OCI-LY3 (cell line): ENCODE measurements at regions not wholly inside any gene's neighbourhood (a gene's known extent, or its start where the extent isn't known, plus 50 kb on each side); places are given as distances from the start of the nearest gene placed in this dataset.
"Not testable (repeated sequence)": the region's sequence is repeated elsewhere in the genome, so short reads cannot be mapped to it uniquely, and the experiment has no call there.

Source experiments
- H2AFZ ChIP-seq: fragments of 200-600, 300-600 bp; shearing (Covaris generic); 2 replicates; pipeline ENCODE4 v1.6.0; 2014; ENCODE audit warnings: antibody characterized with exemption, low read depth, low read length
- H3K27ac ChIP-seq: fragments of 200-600, 300-600 bp; sonication (generic); 2 replicates; pipeline ENCODE4 v1.5.1; 2014; ENCODE audit warnings: mild to moderate bottlenecking, low read length, moderate library complexity, mixed read lengths
- H3K27me3 ChIP-seq: fragments of 200-600, 300-600 bp; sonication (generic); 2 replicates; pipeline ENCODE4 v1.6.1; 2014; ENCODE audit warnings: low read depth, low read length, mixed read lengths
- H3K36me3 ChIP-seq: fragments of 200-600, 300-600 bp; sonication (generic); replicated peaks from 2 replicates; pipeline ENCODE3; 2014; ENCODE audit warnings: low read depth, low read length, mixed read lengths
- H3K4me1 ChIP-seq: fragments of 300-600, 200-600 bp; sonication (generic); 2 replicates; pipeline ENCODE4 v1.6.1; 2014; ENCODE audit warnings: low read length, mixed read lengths
- H3K4me2 ChIP-seq: fragments of 200-600, 300-600 bp; sonication (generic); 2 replicates; pipeline ENCODE4 v1.6.1; 2014; ENCODE audit warnings: low read length, mixed read lengths
- H3K4me3 ChIP-seq: fragments of 300-600, 200-600 bp; sonication (generic); 2 replicates; pipeline ENCODE4 v1.5.1; 2014; ENCODE audit warnings: antibody characterized with exemption, mild to moderate bottlenecking, low read length, moderate library complexity
- H3K79me2 ChIP-seq: fragments of 300-600, 200-600 bp; shearing (Covaris generic); 2 replicates; pipeline ENCODE4 v1.6.1; 2014; ENCODE audit warnings: mild to moderate bottlenecking, low read length, mixed read lengths
- H3K9ac ChIP-seq: fragments of 300-600, 200-600 bp; shearing (Covaris generic); 2 replicates; pipeline ENCODE4 v1.6.0; 2014; ENCODE audit warnings: mild to moderate bottlenecking, low read length, moderate library complexity
- H3K9me3 ChIP-seq: fragments of 200-600, 300-600 bp; shearing (Covaris generic); 2 replicates; pipeline ENCODE4 v1.6.1; 2014; ENCODE audit warnings: low read length, mixed read lengths; ENCODE audit not compliant: insufficient read depth
- H4K20me1 ChIP-seq: fragments of 200-600, 300-600 bp; sonication (generic); 2 replicates; pipeline ENCODE4 v1.6.1; 2016; ENCODE audit warnings: low read length, mixed read lengths; ENCODE audit not compliant: insufficient read depth
- CTCF ChIP-seq: fragments of 200-600, 300-600 bp; sonication (generic); IDR thresholded peaks from 2 replicates; pipeline ENCODE4 v1.5.1; 2014; ENCODE audit warnings: antibody characterized with exemption, low read length, low read depth
- EZH2phosphoT487 ChIP-seq: fragments of 200-600 bp; shearing (Covaris generic); IDR thresholded peaks from 2 replicates; pipeline ENCODE4 v1.6.1; 2018; ENCODE audit warnings: antibody characterized with exemption, mixed run types, low read depth

GRCh38 chr5:67724412-67725135, 491.0 kb upstream of the PIK3R1 start:
- Histone ChIP-seq H3K4me1 (no peaks in the 10 kb centered on the region), H3K27me3 (no peaks in the 10 kb centered on the region), H3K27ac (no peak overlapping the region), H3K9me3 (no peaks in the 10 kb centered on the region), H3K9ac (no peak overlapping the region), H3K36me3 (no peaks in the 10 kb centered on the region), H3K4me2 (no peak overlapping the region), H2AFZ (no peak overlapping the region), H3K4me3 (no peak overlapping the region), H3K79me2 (no peaks in the 10 kb centered on the region), H4K20me1 (no peaks in the 10 kb centered on the region)
- TF ChIP-seq EZH2phosphoT487 (no peak), CTCF (no peak)

- Histone ChIP-seq H3K27ac (no peak overlapping the region), H3K27me3 (no peaks in the 10 kb centered on the region), H3K79me2 (no peaks in the 10 kb centered on the region), H2AFZ (no peak overlapping the region), H4K20me1 (no peaks in the 10 kb centered on the region), H3K9me3 (no peaks in the 10 kb centered on the region), H3K4me1 (no peaks in the 10 kb centered on the region), H3K9ac (no peak overlapping the region), H3K4me2 (no peak overlapping the region), H3K36me3 (no peaks in the 10 kb centered on the region), H3K4me3 (no peak overlapping the region)
- TF ChIP-seq CTCF (no peak), EZH2phosphoT487 (no peak)
These were observed 491.7 kb upstream of the PIK3R1 start for GRCh38 chr5:67723873-67724272.

- H3K27me3 ChIP-seq, H2AFZ ChIP-seq, H3K4me3 ChIP-seq, H3K9me3 ChIP-seq, H3K27ac ChIP-seq, H3K79me2 ChIP-seq, H3K9ac ChIP-seq, H3K4me2 ChIP-seq, H4K20me1 ChIP-seq, H3K4me1 ChIP-seq, H3K36me3 ChIP-seq: not testable (repeated sequence)
These were observed 493.0 kb upstream of the PIK3R1 start for GRCh38 chr5:67722582-67722981.

- no peaks in the 10 kb centered on the region for H3K4me1 ChIP-seq
- no peaks in the 10 kb centered on the region for H3K79me2 ChIP-seq
- no peak overlapping the region for H3K27ac ChIP-seq
- H4K20me1 ChIP-seq: no peaks in the 10 kb centered on the region
- H2AFZ ChIP-seq: no peak overlapping the region
- H3K9me3 ChIP-seq: no peaks in the 10 kb centered on the region
- H3K4me3 ChIP-seq: no peak overlapping the region
- no peaks in the 10 kb centered on the region for H3K27me3 ChIP-seq
- no peaks in the 10 kb centered on the region for H3K36me3 ChIP-seq
- H3K4me2 ChIP-seq: no peak overlapping the region
- TF ChIP-seq CTCF: no peak
- no peak for TF ChIP-seq EZH2phosphoT487
- no peak overlapping the region for H3K9ac ChIP-seq
These were observed 495.3 kb upstream of the PIK3R1 start for GRCh38 chr5:67720162-67720772.
